ENCODE measurements at regions not wholly inside any gene's neighbourhood (a gene's known extent, or its start where the extent isn't known, plus 50 kb on each side); places are given as distances from the start of the nearest gene placed in this dataset.
"Not testable (repeated sequence)": the region's sequence is repeated elsewhere in the genome, so short reads cannot be mapped to it uniquely, and the experiment has no call there.

GRCh38 chr5:163696579-163696887, 191.1 kb downstream of the MAT2B start:
- no peak for DNase-seq (ENCODE audit: low spot score)

DNA sequence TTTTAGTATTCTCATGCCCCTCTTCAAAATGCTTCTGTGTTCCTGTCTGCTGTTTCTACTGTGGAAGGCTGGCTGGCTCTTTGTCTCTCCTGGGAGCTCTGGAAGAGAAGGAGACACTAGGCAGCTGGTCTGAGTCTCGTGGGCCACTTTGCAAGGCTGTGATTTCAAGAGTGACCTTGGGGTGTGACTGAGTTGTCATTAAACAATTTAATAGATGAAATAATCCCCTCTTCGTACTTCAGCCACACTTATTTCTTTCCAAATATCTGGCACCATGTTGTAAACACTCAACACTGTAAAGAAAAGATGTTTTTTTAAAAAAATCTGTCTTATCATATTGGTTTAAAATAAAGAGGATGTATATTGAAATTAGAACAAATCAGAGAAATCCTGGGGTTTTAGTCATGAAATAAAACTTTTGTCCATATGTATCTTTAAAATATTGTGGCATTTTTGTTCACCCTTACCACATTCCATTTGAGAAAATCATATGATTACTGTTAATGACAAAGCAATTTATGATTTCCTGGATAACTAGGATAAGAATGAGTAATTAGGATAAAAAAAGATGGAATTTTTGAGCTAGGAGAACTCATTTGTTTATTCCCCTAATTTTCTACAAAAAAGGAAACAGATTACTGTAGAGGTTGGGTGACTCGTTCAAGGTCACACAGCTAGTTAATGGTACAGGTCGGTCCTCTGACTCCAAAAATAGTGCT, 200.8 kb downstream of the MAT2B start:
- no peak for DNase-seq (ENCODE audit: low spot score)

DNA sequence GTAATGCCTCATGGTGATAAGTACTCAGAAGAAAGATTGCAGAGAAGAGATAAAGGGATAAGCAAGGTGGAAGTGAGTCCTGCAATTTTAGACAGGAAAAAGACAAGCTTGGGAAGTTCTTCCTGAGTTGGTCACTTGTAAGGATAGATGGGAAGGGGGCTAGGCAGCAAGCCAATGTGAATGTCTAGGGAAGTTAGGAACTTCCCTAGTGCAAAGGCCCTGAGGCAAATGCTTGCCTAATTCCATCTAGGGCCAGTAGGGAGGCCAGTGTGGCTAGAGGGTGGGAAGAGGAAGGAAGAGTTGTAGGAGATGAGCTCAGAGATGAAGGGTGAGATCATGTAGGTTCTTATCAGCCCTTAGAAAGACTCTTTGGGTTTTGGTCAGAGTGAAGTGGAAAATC, 206.6 kb downstream of the MAT2B start:
- no peak for DNase-seq (ENCODE audit: low spot score)

- DNase-seq (ENCODE audit: low spot score), result no peak
These were observed 212.9 kb downstream of the MAT2B start for GRCh38 chr5:163718272-163718671.

DNA sequence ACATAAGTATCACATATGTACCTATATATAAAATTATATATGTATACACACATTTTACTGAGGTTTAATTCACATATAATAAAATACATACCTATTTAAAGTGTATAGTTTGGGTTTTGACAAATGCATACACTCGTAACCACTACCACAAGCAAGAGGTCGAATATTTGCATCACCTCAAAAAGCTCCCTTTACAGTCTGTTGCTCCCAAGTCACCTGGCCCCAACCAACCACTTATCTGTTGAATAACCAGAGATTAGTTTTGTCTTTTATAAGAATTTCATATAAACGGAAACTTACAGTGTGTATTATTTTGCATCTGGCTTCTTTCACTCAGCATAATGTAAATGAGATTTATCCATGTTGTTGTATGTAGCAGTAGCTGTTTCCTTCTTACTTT, 218.9 kb downstream of the MAT2B start:
- DNase-seq (ENCODE audit: low spot score), result no peak

- no peak for DNase-seq (ENCODE audit: low spot score)
These were observed 221.6 kb downstream of the MAT2B start for GRCh38 chr5:163727028-163727427.

- DNase-seq (ENCODE audit: low spot score), result no peak
These were observed 224.9 kb downstream of the MAT2B start for GRCh38 chr5:163730206-163730756.

DNA sequence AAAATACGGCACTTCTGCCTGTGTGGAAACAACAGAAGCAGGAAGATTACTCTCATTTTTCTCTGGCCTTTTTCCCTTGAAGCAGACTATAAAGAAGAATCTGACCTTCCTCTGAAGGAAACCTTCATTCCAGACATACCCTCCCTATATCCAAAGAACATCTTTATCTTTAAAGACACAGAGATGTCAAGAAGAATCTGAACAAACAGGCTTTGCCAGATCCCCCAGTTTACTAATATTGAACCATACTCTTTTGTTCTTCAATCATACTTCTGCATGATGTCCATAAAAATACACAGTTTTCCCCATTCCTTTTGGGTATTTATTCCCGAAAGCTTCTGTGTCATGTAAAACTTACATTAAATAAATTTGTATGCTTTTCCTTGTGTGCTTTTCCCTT, 225.8 kb downstream of the MAT2B start:
- DNase-seq (ENCODE audit: low spot score), result no peak

- no peak for DNase-seq (ENCODE audit: low spot score)
These were observed 229.7 kb downstream of the MAT2B start for GRCh38 chr5:163735069-163735468.

GRCh38 chr5:163747586-163747985, 242.2 kb downstream of the MAT2B start:
- no peak for DNase-seq (ENCODE audit: low spot score)

- no peak for DNase-seq (ENCODE audit: low spot score)
These were observed 243.5 kb downstream of the MAT2B start for GRCh38 chr5:163748934-163749333.

GRCh38 chr5:163750415-163750814, 245.0 kb downstream of the MAT2B start:
- DNase-seq (ENCODE audit: low spot score), result not testable (repeated sequence)

GRCh38 chr5:163755505-163755904, 250.1 kb downstream of the MAT2B start:
- no peak for DNase-seq (ENCODE audit: low spot score)

GRCh38 chr5:163756170-163756569, 250.8 kb downstream of the MAT2B start:
- no peak for DNase-seq (ENCODE audit: low spot score)

- no peak for DNase-seq (ENCODE audit: low spot score)
These were observed 251.9 kb downstream of the MAT2B start for GRCh38 chr5:163757344-163757743.

GRCh38 chr5:163758283-163758711, 252.9 kb downstream of the MAT2B start:
- DNase-seq (ENCODE audit: low spot score), result no peak

DNA sequence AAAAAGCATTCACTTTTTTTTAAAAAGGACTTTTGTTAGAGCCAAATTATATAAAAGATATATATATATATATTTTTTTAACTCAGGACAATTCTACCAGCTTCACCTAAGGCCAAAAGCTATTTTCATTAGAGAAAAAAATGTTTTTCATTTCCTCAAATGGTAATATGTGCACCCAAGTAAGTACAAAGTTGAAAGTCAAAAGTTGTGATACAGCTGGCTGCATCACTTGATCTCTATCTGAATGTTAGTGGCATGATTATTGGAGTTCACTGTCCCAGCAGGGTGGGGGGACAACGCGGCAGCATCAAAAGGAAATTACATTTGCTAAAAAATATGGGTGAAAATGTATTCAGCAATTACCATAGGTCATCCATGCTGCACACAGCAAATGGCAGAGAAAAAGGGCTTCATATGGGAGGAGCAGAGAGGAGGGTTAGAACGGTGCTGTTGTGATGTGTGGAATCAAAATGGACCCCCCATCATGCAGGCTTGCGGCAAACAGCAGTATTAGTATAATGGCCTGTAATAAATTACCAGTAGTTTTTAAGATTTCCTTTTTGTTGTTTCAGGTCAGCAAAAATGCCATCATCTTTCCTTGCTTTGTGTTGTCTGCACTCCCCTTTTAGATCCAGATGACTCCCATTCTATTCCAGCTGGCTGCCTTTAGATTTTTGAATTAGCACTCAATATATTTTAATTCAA, 253.7 kb downstream of the MAT2B start:
- DNase-seq (ENCODE audit: low spot score), result no peak

- peak; percentile 8 for DNase-seq (ENCODE audit: low spot score)
These were observed 255.1 kb downstream of the MAT2B start for GRCh38 chr5:163760498-163760897.

- no peak for DNase-seq (ENCODE audit: low spot score)
These were observed 261.7 kb downstream of the MAT2B start for GRCh38 chr5:163766936-163767670.

DNA sequence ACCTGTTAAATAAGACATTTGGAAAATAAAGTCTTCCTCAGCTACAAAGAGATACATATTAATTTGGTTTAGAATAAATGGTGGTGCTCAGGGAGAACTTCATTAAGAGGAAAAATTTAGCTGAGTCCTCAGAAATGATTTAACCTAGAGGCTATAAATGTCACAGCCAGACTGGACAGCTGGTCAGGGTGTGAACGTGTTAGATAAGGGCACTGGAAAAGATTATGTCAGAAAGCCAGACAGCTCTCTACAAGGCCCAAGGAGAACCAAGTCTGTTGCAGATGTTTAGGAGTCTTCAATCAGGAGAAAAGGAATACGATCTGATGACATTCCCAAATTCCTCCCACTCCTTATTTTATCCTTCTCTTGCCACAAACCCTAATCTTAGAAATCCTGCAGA, 265.2 kb downstream of the MAT2B start:
- DNase-seq (ENCODE audit: low spot score), result no peak

DNA sequence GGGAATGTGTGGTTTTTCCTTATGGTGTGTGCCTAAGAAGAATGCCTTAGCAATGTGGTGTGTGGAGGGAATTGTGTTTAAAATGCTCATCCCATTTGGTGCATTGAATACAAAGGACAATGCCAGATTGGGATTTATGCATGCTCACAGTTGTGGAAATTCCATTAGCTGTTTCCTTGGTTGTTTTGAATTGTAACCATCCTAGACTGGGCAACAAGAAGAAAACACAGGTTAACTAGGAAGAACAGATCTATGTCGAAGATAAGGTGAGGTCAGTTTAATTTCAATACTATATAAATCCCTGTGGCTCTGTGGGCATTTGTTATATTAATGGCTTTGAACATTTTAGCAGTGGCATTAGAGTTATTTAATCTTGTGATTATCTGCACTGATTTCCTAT, 266.8 kb downstream of the MAT2B start:
- DNase-seq (ENCODE audit: low spot score), result no peak

DNA sequence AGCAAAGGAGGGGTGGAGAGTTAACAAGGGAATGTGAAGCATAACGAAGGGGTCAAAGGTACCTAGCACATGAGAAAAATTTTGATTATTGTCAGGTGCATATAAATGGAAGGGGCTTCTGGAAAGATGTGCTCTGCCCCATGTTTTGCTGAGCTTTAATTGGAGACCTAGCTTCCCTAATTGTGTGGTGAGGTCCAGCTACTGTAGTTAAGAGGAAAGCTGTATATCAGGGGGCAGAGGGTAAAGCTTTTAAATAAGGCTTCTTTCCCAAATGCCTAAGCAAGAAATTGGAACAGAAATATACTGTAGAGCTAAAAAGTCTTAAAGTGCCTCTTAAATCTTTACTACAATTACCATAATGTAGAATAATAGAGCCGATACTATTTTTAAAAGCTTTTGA, 267.2 kb downstream of the MAT2B start:
- DNase-seq (ENCODE audit: low spot score), result no peak

- no peak for DNase-seq (ENCODE audit: low spot score)
These were observed 267.8 kb downstream of the MAT2B start for GRCh38 chr5:163773226-163773625.

All from HuH-7.5 (cell line).